HCT116 (cell line): ENCODE measurements at regions not wholly inside any gene's neighbourhood (a gene's known extent, or its start where the extent isn't known, plus 50 kb on each side); places are given as distances from the start of the nearest gene placed in this dataset.

Source experiments
- EZH2 ChIP-seq: fragments of 200-600 bp; sonication (generic); IDR thresholded peaks from 2 replicates; pipeline ENCODE4 v1.6.1; 2017; ENCODE audit warnings: antibody characterized with exemption, mixed run types
- TF ChIP-seq, protein P1 (sequence below): IDR thresholded peaks from 2 replicates; pipeline ENCODE4 v1.6.1; 2012; ENCODE audit warnings: low read depth
- TF ChIP-seq, protein P2 (sequence below), 3 experiments: fragments of 200-600 bp in 1 of 3; sonication (generic) in 1 of 3; IDR thresholded peaks in 2 of 3; conservative IDR thresholded peaks in 1 of 3; 2 replicates each; pipeline ENCODE4 v1.5.1; 2012 to 2017; ENCODE audit warnings: low read depth in 2 of 3, low read length in 2 of 3, antibody characterized with exemption in 1 of 3, borderline replicate concordance in 1 of 3, control low read depth in 1 of 3, mild to moderate bottlenecking in 1 of 3, mixed read lengths in 1 of 3, mixed run types in 1 of 3, moderate library complexity in 1 of 3; ENCODE audit not compliant: insufficient read depth in 1 of 3
- TF ChIP-seq, protein P3 (sequence below): IDR thresholded peaks from 2 replicates; pipeline ENCODE4 v1.6.1; 2011; ENCODE audit warnings: mild to moderate bottlenecking, low read length, moderate library complexity; ENCODE audit not compliant: insufficient replicate concordance; ENCODE audit errors: extremely low read depth

DNA sequence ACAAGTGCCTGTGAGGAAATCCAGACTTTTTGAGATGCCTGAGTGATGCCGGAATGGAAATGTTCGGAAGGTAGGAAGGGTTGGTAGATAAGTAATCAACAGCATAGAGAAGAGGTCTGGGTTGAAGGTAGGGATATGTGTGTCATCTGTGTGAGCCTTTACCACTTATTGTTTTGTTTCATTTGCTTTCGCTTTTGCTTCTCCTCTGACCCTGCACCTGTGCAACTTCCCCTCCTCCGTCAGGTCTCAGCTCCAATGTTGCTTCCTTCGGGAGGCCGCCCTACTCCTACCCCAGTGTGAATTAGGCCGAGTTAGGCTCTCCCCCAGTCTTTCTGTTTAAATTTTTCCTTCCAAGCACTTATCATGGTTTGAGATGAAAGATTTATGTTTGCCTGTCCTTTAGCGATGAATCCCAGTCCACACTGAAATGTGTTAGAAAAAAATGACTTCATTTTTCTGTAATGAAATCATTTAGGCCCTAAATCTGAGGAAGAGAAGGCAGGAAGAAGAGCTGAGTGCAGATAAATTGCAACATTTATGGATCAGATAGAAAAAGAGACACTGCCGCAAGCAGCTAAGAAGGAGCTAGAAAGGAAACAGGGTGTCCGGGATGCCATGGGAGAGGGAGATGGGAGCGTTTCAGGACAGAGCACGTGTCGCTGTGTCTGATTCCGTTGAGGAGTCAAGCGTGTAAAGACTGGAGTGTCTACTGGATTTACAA lies 139.6 kb upstream of the PELI1 start:
- TF ChIP-seq EZH2 = no peak
- TF ChIP-seq, protein P1, sequence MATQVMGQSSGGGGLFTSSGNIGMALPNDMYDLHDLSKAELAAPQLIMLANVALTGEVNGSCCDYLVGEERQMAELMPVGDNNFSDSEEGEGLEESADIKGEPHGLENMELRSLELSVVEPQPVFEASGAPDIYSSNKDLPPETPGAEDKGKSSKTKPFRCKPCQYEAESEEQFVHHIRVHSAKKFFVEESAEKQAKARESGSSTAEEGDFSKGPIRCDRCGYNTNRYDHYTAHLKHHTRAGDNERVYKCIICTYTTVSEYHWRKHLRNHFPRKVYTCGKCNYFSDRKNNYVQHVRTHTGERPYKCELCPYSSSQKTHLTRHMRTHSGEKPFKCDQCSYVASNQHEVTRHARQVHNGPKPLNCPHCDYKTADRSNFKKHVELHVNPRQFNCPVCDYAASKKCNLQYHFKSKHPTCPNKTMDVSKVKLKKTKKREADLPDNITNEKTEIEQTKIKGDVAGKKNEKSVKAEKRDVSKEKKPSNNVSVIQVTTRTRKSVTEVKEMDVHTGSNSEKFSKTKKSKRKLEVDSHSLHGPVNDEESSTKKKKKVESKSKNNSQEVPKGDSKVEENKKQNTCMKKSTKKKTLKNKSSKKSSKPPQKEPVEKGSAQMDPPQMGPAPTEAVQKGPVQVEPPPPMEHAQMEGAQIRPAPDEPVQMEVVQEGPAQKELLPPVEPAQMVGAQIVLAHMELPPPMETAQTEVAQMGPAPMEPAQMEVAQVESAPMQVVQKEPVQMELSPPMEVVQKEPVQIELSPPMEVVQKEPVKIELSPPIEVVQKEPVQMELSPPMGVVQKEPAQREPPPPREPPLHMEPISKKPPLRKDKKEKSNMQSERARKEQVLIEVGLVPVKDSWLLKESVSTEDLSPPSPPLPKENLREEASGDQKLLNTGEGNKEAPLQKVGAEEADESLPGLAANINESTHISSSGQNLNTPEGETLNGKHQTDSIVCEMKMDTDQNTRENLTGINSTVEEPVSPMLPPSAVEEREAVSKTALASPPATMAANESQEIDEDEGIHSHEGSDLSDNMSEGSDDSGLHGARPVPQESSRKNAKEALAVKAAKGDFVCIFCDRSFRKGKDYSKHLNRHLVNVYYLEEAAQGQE = no peak
- TF ChIP-seq, protein P2, sequence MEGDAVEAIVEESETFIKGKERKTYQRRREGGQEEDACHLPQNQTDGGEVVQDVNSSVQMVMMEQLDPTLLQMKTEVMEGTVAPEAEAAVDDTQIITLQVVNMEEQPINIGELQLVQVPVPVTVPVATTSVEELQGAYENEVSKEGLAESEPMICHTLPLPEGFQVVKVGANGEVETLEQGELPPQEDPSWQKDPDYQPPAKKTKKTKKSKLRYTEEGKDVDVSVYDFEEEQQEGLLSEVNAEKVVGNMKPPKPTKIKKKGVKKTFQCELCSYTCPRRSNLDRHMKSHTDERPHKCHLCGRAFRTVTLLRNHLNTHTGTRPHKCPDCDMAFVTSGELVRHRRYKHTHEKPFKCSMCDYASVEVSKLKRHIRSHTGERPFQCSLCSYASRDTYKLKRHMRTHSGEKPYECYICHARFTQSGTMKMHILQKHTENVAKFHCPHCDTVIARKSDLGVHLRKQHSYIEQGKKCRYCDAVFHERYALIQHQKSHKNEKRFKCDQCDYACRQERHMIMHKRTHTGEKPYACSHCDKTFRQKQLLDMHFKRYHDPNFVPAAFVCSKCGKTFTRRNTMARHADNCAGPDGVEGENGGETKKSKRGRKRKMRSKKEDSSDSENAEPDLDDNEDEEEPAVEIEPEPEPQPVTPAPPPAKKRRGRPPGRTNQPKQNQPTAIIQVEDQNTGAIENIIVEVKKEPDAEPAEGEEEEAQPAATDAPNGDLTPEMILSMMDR (IDR thresholded peaks at IDR 0.05 in 2 of 3, conservative IDR thresholded peaks at IDR 0.05 in 1 of 3; ENCODE audit: borderline replicate concordance in 1 of 3, insufficient read depth in 1 of 3, low read depth in 2 of 3, low read length in 2 of 3) = no peak
- TF ChIP-seq, protein P3, sequence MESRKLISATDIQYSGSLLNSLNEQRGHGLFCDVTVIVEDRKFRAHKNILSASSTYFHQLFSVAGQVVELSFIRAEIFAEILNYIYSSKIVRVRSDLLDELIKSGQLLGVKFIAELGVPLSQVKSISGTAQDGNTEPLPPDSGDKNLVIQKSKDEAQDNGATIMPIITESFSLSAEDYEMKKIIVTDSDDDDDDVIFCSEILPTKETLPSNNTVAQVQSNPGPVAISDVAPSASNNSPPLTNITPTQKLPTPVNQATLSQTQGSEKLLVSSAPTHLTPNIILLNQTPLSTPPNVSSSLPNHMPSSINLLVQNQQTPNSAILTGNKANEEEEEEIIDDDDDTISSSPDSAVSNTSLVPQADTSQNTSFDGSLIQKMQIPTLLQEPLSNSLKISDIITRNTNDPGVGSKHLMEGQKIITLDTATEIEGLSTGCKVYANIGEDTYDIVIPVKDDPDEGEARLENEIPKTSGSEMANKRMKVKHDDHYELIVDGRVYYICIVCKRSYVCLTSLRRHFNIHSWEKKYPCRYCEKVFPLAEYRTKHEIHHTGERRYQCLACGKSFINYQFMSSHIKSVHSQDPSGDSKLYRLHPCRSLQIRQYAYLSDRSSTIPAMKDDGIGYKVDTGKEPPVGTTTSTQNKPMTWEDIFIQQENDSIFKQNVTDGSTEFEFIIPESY = no peak
